Ovary (tissue), 7 donors: ENCODE measurements at regions not wholly inside any gene's neighbourhood (a gene's known extent, or its start where the extent isn't known, plus 50 kb on each side); places are given as distances from the start of the nearest gene placed in this dataset.

Experiments
- DNase-seq, 5 donors: peaks; one replicate each; pipeline ENCODE4 v3.0.0-alpha.2; 2019 to 2020
- H3K27ac ChIP-seq, 2 donors: fragments of 200-600 bp; one replicate each; pipeline versions ENCODE4 v1.5.1 to v1.8.0; 2019 to 2022
- H3K27me3 ChIP-seq: fragments of 200-600 bp; one replicate; pipeline ENCODE4 v1.8.0; 2022
- H3K36me3 ChIP-seq: fragments of 200-600 bp; sonication (generic); one replicate; pipeline ENCODE4 v1.5.1; 2019
- H3K4me1 ChIP-seq: one replicate; pipeline ENCODE4 v1.8.1; 2013; ENCODE audit warnings: mild to moderate bottlenecking, moderate library complexity; ENCODE audit not compliant: insufficient read depth
- H3K4me3 ChIP-seq: fragments of 200-600 bp; sonication (generic); one replicate; pipeline ENCODE4 v1.5.1; 2017
- H3K9me3 ChIP-seq, 2 donors: fragments of 200-600 bp in 1 of 2; sonication (generic) in 1 of 2; one replicate each; pipeline versions ENCODE4 v1.5.1 to v1.8.1; 2013 to 2019; ENCODE audit warnings: mild to moderate bottlenecking in 1 of 2, moderate library complexity in 1 of 2
- CTCF ChIP-seq, 3 donors: fragments of 450-650 bp in 2 of 3; fragments of 200-600 bp in 1 of 3; IDR thresholded peaks; one replicate each; pipeline versions ENCODE4 v1.5.1 to v1.8.0; 2016 to 2022; ENCODE audit warnings: antibody characterized with exemption in 3 of 3, mild to moderate bottlenecking in 1 of 3
- EP300 ChIP-seq: sonication (generic); formaldehyde crosslinking; IDR thresholded peaks from one replicate; pipeline ENCODE4 v1.6.1; 2017; ENCODE audit warnings: antibody characterized with exemption
- POLR2A ChIP-seq: fragments of 450-650 bp; IDR thresholded peaks from one replicate; pipeline ENCODE4 v1.6.1; 2017; ENCODE audit warnings: antibody characterized with exemption, mild to moderate bottlenecking, moderate library complexity
- WGBS, 3 donors: extraction: QIAGEN DNeasy Blood & Tissue Kit in 1 of 3; methylation state at CpG; one replicate each; pipeline versions ENCODE4 v1.1.5 to v1.1.7; 2013 to 2017; 5-methylcytosine and 5-hydroxymethylcytosine counted together
- intact Hi-C, 4 donors: fragments of 100-400 bp; cut with DNase I; formaldehyde crosslinking; loops; one replicate each; pipeline versions ENCODE4 v1.11.0 to v1.15.1; 2022 to 2023
- donor health status: DM: no; HTN: no; CAD: no; lungs with moderate emphysema.
- donor health status: DM: no; HTN: no; CAD: no.
- donor health status: Bipolar disorder and iron deficiency.
- donor health status: DM: no; HTN: no; CAD: no.
- donor health status: DM: yes; HTN: yes; CAD: no.

- no peaks in the 10 kb centered on the region for H3K9me3 ChIP-seq
- H3K36me3 ChIP-seq: no peaks in the 10 kb centered on the region
- no peaks in the 10 kb centered on the region for H3K4me1 ChIP-seq
- 87 to 96% (median 93%) methylated on average over 4 of the region's 4 CpGs for WGBS, 3 donors
- TF ChIP-seq EP300 (no peak), CTCF (IDR thresholded peaks at IDR 0.05) (no peak), POLR2A (no peak)
- no peak overlapping the region for H3K27ac ChIP-seq
- DNase-seq: no peak
- H3K27me3 ChIP-seq: no peaks in the 10 kb centered on the region
- intact Hi-C loops: no loop called here
- H3K4me3 ChIP-seq: no peak overlapping the region
These were observed 63.3 kb upstream of the CERS6 start for GRCh38 chr2:168392797-168393196.

GRCh38 chr2:168394262-168394661, 61.8 kb upstream of the CERS6 start:
- Histone ChIP-seq H3K36me3 (no peaks in the 10 kb centered on the region), H3K4me3 (no peak overlapping the region), H3K4me1 (no peaks in the 10 kb centered on the region), H3K9me3 (no peaks in the 10 kb centered on the region), H3K27ac (no peak overlapping the region), H3K27me3 (no peaks in the 10 kb centered on the region)
- no peak for DNase-seq
- intact Hi-C loops: no loop called here
- no peak for TF ChIP-seq EP300
- TF ChIP-seq CTCF (IDR thresholded peaks at IDR 0.05): no peak
- TF ChIP-seq POLR2A: no peak

- no peaks in the 10 kb centered on the region for H3K36me3 ChIP-seq
- intact Hi-C loops: no loop called here
- WGBS, 3 donors: 10 to 21% (median 15%) methylated on average over 2 of the region's 2 CpGs
These were observed 59.9 kb upstream of the CERS6 start for GRCh38 chr2:168396131-168396530.

GRCh38 chr2:168397629-168398028, 58.4 kb upstream of the CERS6 start:
- H3K36me3 ChIP-seq: no peaks in the 10 kb centered on the region
- TF ChIP-seq POLR2A (no peak), CTCF (IDR thresholded peaks at IDR 0.05) (no peak), EP300 (no peak)
- no peak for DNase-seq
- no peaks in the 10 kb centered on the region for H3K27me3 ChIP-seq
- no peak overlapping the region for H3K4me3 ChIP-seq
- no peaks in the 10 kb centered on the region for H3K9me3 ChIP-seq
- no peaks in the 10 kb centered on the region for H3K4me1 ChIP-seq
- WGBS, 3 donors: 94 to 96% (median 95%) methylated on average over 2 of the region's 2 CpGs
- H3K27ac ChIP-seq: no peak overlapping the region
- intact Hi-C loops: no loop called here

More at GRCh38 chr2:168396131-168396530, 59.9 kb upstream of the CERS6 start:
- Histone ChIP-seq H3K4me3 (no peak overlapping the region), H3K27me3 (no peaks in the 10 kb centered on the region), H3K4me1 (no peaks in the 10 kb centered on the region), H3K9me3 (no peaks in the 10 kb centered on the region), H3K27ac (no peak overlapping the region)
- no peak for TF ChIP-seq CTCF (IDR thresholded peaks at IDR 0.05)
- TF ChIP-seq EP300: no peak
- no peak for TF ChIP-seq POLR2A
- no peak for DNase-seq
